ENCODE measurements at regions not wholly inside any gene's neighbourhood (a gene's known extent, or its start where the extent isn't known, plus 50 kb on each side); places are given as distances from the start of the nearest gene placed in this dataset.
"Not testable (repeated sequence)": the region's sequence is repeated elsewhere in the genome, so short reads cannot be mapped to it uniquely, and the experiment has no call there.

DNA sequence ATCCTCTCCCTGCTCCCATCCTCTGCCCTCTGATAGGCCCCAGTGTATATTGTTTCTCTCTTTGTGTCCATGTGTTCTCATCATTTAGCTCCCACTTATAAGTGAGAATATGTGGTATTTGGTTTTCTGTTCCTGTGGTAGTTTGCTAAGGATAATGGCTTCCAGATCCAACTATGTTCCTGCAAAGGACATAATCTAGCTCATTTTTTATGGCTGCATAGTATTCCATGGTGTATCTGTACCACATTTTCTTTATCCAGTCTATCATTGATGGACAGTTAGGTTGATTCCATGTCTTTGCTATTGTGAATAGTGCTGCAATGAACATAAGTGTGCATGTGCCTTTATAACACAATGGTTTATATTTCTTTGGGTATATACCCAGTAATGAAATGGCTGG, 57.8 kb upstream of the SMIM30 start:
- TF ChIP-seq, protein P1, sequence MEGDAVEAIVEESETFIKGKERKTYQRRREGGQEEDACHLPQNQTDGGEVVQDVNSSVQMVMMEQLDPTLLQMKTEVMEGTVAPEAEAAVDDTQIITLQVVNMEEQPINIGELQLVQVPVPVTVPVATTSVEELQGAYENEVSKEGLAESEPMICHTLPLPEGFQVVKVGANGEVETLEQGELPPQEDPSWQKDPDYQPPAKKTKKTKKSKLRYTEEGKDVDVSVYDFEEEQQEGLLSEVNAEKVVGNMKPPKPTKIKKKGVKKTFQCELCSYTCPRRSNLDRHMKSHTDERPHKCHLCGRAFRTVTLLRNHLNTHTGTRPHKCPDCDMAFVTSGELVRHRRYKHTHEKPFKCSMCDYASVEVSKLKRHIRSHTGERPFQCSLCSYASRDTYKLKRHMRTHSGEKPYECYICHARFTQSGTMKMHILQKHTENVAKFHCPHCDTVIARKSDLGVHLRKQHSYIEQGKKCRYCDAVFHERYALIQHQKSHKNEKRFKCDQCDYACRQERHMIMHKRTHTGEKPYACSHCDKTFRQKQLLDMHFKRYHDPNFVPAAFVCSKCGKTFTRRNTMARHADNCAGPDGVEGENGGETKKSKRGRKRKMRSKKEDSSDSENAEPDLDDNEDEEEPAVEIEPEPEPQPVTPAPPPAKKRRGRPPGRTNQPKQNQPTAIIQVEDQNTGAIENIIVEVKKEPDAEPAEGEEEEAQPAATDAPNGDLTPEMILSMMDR (IDR thresholded peaks at IDR 0.05), result not testable (repeated sequence)
- not testable (repeated sequence) for TF ChIP-seq POLR2A (IDR thresholded peaks at IDR 0.05)

Measured in uterus (tissue), 2 donors.